HL-60 (cell line): ENCODE measurements at regions not wholly inside any gene's neighbourhood (a gene's known extent, or its start where the extent isn't known, plus 50 kb on each side); places are given as distances from the start of the nearest gene placed in this dataset.

ENCODE experiments used
- DNase-seq, 2 experiments: peaks; one replicate each; pipeline ENCODE4 v3.0.0-alpha.2; 2010 to 2020; ENCODE audit warnings: low read depth in 1 of 2, low spot score in 1 of 2
- H3K27ac ChIP-seq: fragments of 250-450 bp; sonication (Bioruptor Pico); replicated peaks from 2 replicates; pipeline ENCODE4 v1.5.1; 2020; ENCODE audit warnings: mild to moderate bottlenecking, moderate library complexity
- H3K27me3 ChIP-seq: fragments of 250-450 bp; sonication (Bioruptor Pico); 2 replicates; pipeline ENCODE4 v1.5.1; 2021; ENCODE audit warnings: mild to moderate bottlenecking, moderate library complexity; ENCODE audit not compliant: insufficient read depth, poor library complexity, severe bottlenecking
- H3K4me3 ChIP-seq: replicated peaks from 2 replicates; pipeline ENCODE4 v1.5.1; 2011; ENCODE audit warnings: mild to moderate bottlenecking, control low read depth, low read length; ENCODE audit not compliant: insufficient read depth
- GABPA ChIP-seq: IDR thresholded peaks from 2 replicates; pipeline ENCODE4 v1.6.1; 2012; ENCODE audit warnings: low read depth
- POLR2AphosphoS5 ChIP-seq: IDR thresholded peaks from 2 replicates; pipeline ENCODE4 v1.6.1; 2012; ENCODE audit warnings: low read depth
- REST ChIP-seq: IDR thresholded peaks from 2 replicates; pipeline ENCODE4 v1.6.1; 2012; ENCODE audit warnings: low read depth; ENCODE audit not compliant: insufficient replicate concordance
- SPI1 ChIP-seq: IDR thresholded peaks from 2 replicates; pipeline ENCODE4 v1.6.1; 2012; ENCODE audit warnings: low read depth, mild to moderate bottlenecking, borderline replicate concordance
- TF ChIP-seq, protein P1 (sequence below): IDR thresholded peaks from one replicate; pipeline ENCODE4 v1.5.1; 2011; ENCODE audit warnings: low read length, control low read depth, inconsistent platforms; ENCODE audit not compliant: insufficient read depth

DNA sequence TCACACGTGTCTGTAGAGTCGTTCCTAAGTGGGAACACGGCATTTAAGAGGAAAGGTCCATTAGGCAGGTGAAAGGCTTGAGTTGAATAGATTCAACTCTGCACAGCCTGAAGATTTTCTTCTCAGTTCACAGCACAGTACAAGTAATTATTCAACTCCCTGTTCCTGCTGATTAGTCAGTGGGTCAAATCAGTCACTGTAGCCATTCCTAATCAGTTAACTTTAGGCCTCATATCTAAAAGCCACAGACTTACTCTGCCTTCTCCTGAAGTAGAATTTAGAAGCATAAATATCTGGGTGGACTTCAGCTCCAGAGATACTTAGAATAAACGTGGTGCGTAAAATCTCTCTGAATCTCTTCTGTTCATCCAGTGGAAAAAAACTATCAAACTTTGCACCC lies 872.4 kb downstream of the C6orf118 start:
- Histone ChIP-seq H3K4me3 (no peak overlapping the region), H3K27ac (no peak overlapping the region), H3K27me3 (no peaks in the 10 kb centered on the region)
- no peak for DNase-seq
- TF ChIP-seq GABPA: no peak
- no peak for TF ChIP-seq REST
- no peak for TF ChIP-seq SPI1
- no peak for TF ChIP-seq POLR2AphosphoS5
- TF ChIP-seq, protein P1, sequence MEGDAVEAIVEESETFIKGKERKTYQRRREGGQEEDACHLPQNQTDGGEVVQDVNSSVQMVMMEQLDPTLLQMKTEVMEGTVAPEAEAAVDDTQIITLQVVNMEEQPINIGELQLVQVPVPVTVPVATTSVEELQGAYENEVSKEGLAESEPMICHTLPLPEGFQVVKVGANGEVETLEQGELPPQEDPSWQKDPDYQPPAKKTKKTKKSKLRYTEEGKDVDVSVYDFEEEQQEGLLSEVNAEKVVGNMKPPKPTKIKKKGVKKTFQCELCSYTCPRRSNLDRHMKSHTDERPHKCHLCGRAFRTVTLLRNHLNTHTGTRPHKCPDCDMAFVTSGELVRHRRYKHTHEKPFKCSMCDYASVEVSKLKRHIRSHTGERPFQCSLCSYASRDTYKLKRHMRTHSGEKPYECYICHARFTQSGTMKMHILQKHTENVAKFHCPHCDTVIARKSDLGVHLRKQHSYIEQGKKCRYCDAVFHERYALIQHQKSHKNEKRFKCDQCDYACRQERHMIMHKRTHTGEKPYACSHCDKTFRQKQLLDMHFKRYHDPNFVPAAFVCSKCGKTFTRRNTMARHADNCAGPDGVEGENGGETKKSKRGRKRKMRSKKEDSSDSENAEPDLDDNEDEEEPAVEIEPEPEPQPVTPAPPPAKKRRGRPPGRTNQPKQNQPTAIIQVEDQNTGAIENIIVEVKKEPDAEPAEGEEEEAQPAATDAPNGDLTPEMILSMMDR: no peak

GRCh38 chr6:164427728-164428402 lies 881.5 kb downstream of the C6orf118 start:
- DNase-seq: no peak
- Histone ChIP-seq H3K27me3 (no peaks in the 10 kb centered on the region), H3K4me3 (no peak overlapping the region), H3K27ac (no peak overlapping the region)
- no peak for TF ChIP-seq REST
- TF ChIP-seq, protein P1: no peak
- no peak for TF ChIP-seq POLR2AphosphoS5
- TF ChIP-seq GABPA: no peak
- no peak for TF ChIP-seq SPI1

DNA sequence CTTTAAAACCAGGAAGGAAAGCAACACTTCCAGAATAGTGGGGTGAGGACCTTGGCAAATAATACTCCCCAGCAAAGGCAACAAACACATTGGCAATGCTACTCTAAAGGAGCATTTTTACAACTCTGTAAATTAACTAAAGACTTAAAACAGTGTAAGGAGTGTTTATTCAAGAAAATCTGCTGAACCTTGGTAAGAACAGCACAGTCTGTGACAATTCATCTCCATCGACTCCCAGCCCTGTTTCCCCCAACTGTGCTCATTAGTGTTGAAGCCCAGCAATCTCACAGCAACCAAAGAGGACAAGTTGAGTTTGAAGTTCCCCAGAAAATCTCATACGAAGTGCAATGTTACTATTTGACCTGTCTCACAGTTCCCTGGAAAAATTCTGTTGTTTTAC lies 884.9 kb downstream of the C6orf118 start:
- H3K4me3 ChIP-seq: no peak overlapping the region
- H3K27me3 ChIP-seq: no peaks in the 10 kb centered on the region
- H3K27ac ChIP-seq: no peak overlapping the region
- TF ChIP-seq SPI1 (no peak), REST (no peak), GABPA (no peak), POLR2AphosphoS5 (no peak)
- TF ChIP-seq, protein P1: no peak
- DNase-seq: no peak
